Epithelial cell of prostate (primary cell): ENCODE measurements at regions not wholly inside any gene's neighbourhood (a gene's known extent, or its start where the extent isn't known, plus 50 kb on each side); places are given as distances from the start of the nearest gene placed in this dataset.

Experiments used
- DNase-seq: peaks from one replicate; pipeline ENCODE4 v3.0.0-alpha.2; 2011; ENCODE audit warnings: low read depth, low spot score
- H3K27ac ChIP-seq: fragments of 450-650 bp; 2 replicates; pipeline ENCODE4 v1.5.1; 2017; ENCODE audit warnings: mild to moderate bottlenecking

GRCh38 chr11:37747121-37747520 is 1149.1 kb upstream of the RAG2 start:
- no peak overlapping the region for H3K27ac ChIP-seq
- no peak for DNase-seq

GRCh38 chr11:37727371-37727770 is 1129.3 kb upstream of the RAG2 start:
- H3K27ac ChIP-seq = no peak overlapping the region
- DNase-seq = no peak

DNA sequence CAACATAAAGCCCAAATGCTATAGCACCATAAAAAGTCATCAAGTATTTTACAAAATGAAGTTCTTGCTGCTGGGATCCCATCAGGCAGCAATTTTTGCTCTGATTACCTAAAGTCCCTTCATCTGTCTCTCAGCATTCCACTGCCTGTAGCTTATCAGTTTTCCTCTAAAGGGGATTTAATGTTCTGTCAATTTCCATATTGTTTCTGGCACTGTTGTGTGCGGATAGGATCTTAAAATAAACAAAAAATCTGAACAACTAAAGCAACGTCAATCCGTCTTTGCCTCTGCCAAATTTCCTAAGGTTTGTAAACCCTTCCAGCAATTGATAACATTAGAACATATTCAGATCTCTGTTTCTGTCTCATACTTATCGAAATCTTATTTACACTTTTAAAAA is 1126.3 kb upstream of the RAG2 start:
- no peak for DNase-seq
- no peak overlapping the region for H3K27ac ChIP-seq

DNA sequence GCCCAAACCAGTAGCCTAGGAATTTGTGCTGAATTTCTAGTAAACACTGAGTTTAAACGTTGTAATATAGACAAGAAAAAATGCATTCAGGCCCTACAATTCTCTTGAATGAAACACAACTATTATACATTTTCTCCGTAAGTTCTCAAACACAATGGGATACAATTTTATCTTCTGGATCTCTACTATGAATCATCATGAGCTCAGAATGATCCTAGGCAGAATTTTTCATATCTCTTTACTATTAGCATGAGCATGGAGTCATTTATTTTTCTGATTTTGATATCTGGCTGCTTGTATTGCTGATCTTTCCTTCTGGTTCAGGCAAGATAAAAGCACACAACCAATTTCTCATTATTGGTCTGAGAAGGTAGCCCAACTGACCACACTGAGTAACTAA is 1123.4 kb upstream of the RAG2 start:
- no peak for DNase-seq
- no peak overlapping the region for H3K27ac ChIP-seq

- no peak for DNase-seq
- H3K27ac ChIP-seq = no peak overlapping the region
Observed at GRCh38 chr11:37718431-37718999, 1120.5 kb upstream of the RAG2 start.

GRCh38 chr11:37712251-37712650 is 1114.2 kb upstream of the RAG2 start:
- DNase-seq = no peak
- H3K27ac ChIP-seq = no peak overlapping the region

- H3K27ac ChIP-seq = no peak overlapping the region
- DNase-seq = no peak
Observed at GRCh38 chr11:37710031-37710430, 1112.0 kb upstream of the RAG2 start.

- DNase-seq = no peak
- H3K27ac ChIP-seq = no peak overlapping the region
Observed at GRCh38 chr11:37704791-37705190, 1106.8 kb upstream of the RAG2 start.

- no peak for DNase-seq
- no peak overlapping the region for H3K27ac ChIP-seq
Observed at GRCh38 chr11:37699644-37700043, 1101.6 kb upstream of the RAG2 start.

DNA sequence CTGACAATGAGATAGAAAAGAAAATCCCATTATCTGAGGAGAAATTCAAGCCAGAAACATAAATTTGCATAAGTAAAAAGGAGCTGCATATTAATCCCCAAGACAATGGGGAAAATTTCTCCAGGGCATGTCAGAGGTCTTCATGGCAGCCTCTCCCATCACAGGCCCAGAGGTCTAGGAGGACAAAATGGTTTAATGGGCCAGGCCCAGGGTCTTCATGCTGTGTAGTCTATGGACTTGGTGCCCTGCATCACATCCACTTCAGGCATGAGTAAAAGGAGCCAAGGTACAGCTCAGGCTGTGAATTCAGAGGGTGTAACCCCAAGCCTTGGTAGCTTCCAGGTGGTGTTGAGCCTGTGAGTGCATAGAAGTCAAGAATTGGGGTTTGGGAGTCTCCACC is 1097.2 kb upstream of the RAG2 start:
- H3K27ac ChIP-seq = no peak overlapping the region
- DNase-seq = no peak

DNA sequence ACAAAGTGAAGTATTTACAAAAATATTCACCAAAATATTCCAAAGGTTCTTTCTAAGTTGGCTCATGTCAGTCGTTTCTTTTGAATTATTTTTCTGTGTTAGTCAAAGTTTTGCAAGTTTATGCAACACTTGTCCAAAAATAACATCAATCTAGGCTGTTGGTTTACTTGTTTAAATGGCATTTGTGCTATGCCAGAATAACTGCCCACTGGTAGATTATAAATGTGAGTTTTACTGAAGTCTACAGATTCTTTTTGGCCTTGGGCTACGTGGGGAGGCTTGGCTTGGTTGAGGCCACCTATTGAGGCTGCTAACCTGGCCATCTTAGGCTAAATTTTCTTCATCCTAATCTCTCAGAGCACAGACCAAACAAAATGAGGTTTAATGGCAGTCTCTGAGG is 1091.9 kb upstream of the RAG2 start:
- DNase-seq = no peak
- no peak overlapping the region for H3K27ac ChIP-seq

GRCh38 chr11:37688456-37688855 is 1090.4 kb upstream of the RAG2 start:
- no peak overlapping the region for H3K27ac ChIP-seq
- DNase-seq = no peak

DNA sequence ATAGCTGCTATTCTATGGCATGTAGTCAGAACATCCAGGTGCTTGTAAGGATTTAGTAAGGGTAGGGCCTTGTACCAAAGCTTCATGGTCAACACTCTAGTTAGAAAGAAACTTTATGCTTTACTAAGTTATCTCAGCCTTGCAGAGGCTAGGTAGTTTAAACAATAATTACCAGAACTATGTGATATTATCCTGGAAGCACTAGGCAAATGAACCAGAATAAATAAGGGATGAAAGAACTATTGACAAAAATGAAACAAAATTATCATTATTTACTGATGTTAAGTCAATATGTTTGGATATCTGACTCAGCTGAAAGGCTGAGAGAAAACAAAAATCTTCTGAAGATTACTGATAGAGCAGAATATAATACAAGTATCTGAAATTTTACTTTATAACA is 1089.1 kb upstream of the RAG2 start:
- H3K27ac ChIP-seq = no peak overlapping the region
- DNase-seq = no peak

GRCh38 chr11:37671321-37671720 is 1073.3 kb upstream of the RAG2 start:
- DNase-seq = no peak
- H3K27ac ChIP-seq = no peak overlapping the region

GRCh38 chr11:37666960-37667359 is 1068.9 kb upstream of the RAG2 start:
- no peak for DNase-seq

DNA sequence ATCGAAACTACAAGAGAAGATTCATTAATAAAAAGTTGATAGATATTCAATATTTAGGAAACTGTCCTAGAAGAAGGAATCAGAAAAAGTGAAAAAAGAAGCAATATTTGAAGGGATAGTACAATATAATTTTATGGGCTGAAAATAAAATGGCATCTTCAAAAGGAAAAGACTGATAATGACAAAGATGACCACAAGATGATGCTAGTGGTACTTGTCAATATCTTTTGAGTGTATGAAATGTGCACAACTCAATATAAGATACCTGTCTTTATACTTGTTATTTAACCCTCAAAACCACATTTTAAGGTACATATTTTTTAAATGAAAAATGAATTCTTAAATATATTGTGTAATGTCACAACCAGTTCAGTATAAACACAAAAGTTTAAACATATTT is 1059.6 kb upstream of the RAG2 start:
- DNase-seq = no peak

More at GRCh38 chr11:37666960-37667359, 1068.9 kb upstream of the RAG2 start:
- H3K27ac ChIP-seq = no peak overlapping the region

GRCh38 chr11:37647767-37648166 is 1049.7 kb upstream of the RAG2 start:
- no peak overlapping the region for H3K27ac ChIP-seq
- DNase-seq = no peak

More for the DNA sequence above, 1059.6 kb upstream of the RAG2 start:
- H3K27ac ChIP-seq = no peak overlapping the region

DNA sequence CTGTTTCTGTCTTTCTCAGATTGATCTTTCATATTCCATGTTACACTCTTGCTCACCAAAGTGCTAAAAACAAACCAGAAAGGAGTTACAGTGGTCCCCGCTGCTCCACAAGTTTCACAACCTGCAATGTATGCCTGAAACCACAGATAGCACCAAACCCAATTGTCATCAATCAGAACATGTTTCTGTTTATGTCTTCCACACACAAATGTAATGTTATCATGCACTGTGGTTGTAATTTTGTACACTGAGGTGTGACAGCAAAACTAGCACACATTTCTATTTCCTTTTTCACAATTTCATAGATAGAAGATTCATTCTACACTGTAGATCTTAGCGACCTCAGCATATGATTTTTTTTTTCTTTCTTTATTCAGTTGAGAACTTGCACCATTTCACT is 1045.9 kb upstream of the RAG2 start:
- DNase-seq = no peak
- H3K27ac ChIP-seq = no peak overlapping the region

GRCh38 chr11:37642296-37642695 is 1044.3 kb upstream of the RAG2 start:
- H3K27ac ChIP-seq = no peak overlapping the region
- DNase-seq = no peak

DNA sequence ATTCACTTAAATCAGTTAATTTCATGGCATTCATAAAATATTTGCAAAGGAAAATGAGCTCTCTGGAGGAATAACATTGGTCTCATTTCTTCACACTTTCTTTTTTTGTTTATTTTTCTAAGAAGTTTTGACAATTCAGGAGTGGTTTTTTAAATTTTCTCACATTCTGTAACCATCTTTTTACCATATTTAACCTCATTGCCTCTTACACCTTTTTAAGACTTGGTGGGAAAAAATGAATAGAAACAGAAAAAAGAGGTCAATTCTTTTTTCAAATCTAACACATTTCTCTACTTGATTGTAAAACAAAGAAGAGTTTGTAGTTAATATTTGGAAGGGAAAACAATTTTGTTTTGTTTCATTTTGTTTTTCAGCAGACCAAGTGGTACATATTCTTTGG is 1034.7 kb upstream of the RAG2 start:
- DNase-seq = no peak
- no peak overlapping the region for H3K27ac ChIP-seq

GRCh38 chr11:37630866-37631265 is 1032.8 kb upstream of the RAG2 start:
- H3K27ac ChIP-seq = no peak overlapping the region
- no peak for DNase-seq

GRCh38 chr11:37623778-37624177 is 1025.7 kb upstream of the RAG2 start:
- no peak overlapping the region for H3K27ac ChIP-seq
- DNase-seq = no peak

GRCh38 chr11:37621662-37622061 is 1023.6 kb upstream of the RAG2 start:
- no peak overlapping the region for H3K27ac ChIP-seq
- no peak for DNase-seq
